HEK293T (cell line): ENCODE measurements at regions not wholly inside any gene's neighbourhood (a gene's known extent, or its start where the extent isn't known, plus 50 kb on each side); places are given as distances from the start of the nearest gene placed in this dataset.

Experiments
- ELF4 ChIP-seq: fragments of 450-650 bp; IDR thresholded peaks from 2 replicates; pipeline ENCODE4 v1.6.1; 2017; ENCODE audit warnings: antibody characterized with exemption
- FOXK2 ChIP-seq: fragments of 450-650 bp; IDR thresholded peaks from 2 replicates; pipeline ENCODE4 v1.6.1; 2016; ENCODE audit warnings: mild to moderate bottlenecking
- NFRKB ChIP-seq: fragments of 450-650 bp; IDR thresholded peaks from 2 replicates; pipeline ENCODE4 v1.6.1; 2016; ENCODE audit warnings: mild to moderate bottlenecking, moderate library complexity
- PKNOX1 ChIP-seq: fragments of 450-650 bp; IDR thresholded peaks from 2 replicates; pipeline ENCODE4 v1.6.1; 2016

- TF ChIP-seq FOXK2 = no peak
- no peak for TF ChIP-seq ELF4
- no peak for TF ChIP-seq PKNOX1
- TF ChIP-seq NFRKB = no peak
These were observed 421.0 kb downstream of the MRPL39 start for GRCh38 chr21:25186273-25186672.
